ENCODE measurements at regions not wholly inside any gene's neighbourhood (a gene's known extent, or its start where the extent isn't known, plus 50 kb on each side); places are given as distances from the start of the nearest gene placed in this dataset.

DNA sequence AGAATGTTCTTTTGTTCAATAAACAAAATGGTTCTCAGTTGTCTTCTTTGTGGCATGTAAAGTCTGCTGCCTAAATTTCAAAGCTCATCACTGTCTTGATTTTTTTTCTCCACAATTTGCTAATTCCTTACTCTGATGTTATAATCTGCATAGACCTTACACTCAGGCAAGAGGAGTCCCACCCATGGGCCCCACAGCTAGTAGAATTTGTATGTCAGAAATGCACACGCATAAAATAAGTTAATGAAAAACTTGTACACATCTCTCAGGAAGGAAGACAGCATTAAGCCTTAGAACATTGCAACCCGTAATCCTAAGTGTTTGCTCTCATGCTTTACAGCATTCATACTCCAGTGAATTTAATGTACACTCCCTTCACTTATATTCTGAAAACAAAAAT, 280.8 kb downstream of the ATXN7L3B start:
- Histone ChIP-seq H3K4me3 (ENCODE audit: low read length in 3 of 3) (no peak overlapping the region), H3K4me1 (ENCODE audit: control insufficient read depth in 2 of 3, insufficient read depth in 2 of 3, low read depth in 1 of 3, low read length in 3 of 3) (no peaks in the 10 kb centered on the region), H3K36me3 (ENCODE audit: control insufficient read depth in 2 of 3, insufficient read depth in 3 of 3, low read length in 3 of 3) (no peaks in the 10 kb centered on the region), H3K27me3 (ENCODE audit: control insufficient read depth, insufficient read depth, low read length) (no peaks in the 10 kb centered on the region), H3K9ac (ENCODE audit: low read length in 3 of 3) (no peak overlapping the region), H3K27ac (ENCODE audit: low read depth in 2 of 2, low read length in 2 of 2) (no peak overlapping the region), H3K9me3 (ENCODE audit: control insufficient read depth in 2 of 3, insufficient read depth in 1 of 3, low read length in 3 of 3) (no peaks in the 10 kb centered on the region)
- FAIRE-seq: no peak
- peak in 1 of 5 donors; percentile 1 for DNase-seq
- intact Hi-C loops (cut with DNase I): no loop called here
- TF ChIP-seq, protein P1, sequence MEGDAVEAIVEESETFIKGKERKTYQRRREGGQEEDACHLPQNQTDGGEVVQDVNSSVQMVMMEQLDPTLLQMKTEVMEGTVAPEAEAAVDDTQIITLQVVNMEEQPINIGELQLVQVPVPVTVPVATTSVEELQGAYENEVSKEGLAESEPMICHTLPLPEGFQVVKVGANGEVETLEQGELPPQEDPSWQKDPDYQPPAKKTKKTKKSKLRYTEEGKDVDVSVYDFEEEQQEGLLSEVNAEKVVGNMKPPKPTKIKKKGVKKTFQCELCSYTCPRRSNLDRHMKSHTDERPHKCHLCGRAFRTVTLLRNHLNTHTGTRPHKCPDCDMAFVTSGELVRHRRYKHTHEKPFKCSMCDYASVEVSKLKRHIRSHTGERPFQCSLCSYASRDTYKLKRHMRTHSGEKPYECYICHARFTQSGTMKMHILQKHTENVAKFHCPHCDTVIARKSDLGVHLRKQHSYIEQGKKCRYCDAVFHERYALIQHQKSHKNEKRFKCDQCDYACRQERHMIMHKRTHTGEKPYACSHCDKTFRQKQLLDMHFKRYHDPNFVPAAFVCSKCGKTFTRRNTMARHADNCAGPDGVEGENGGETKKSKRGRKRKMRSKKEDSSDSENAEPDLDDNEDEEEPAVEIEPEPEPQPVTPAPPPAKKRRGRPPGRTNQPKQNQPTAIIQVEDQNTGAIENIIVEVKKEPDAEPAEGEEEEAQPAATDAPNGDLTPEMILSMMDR (IDR thresholded peaks at IDR 0.05; ENCODE audit: borderline replicate concordance, extremely low read depth, insufficient read depth): no peak

DNA sequence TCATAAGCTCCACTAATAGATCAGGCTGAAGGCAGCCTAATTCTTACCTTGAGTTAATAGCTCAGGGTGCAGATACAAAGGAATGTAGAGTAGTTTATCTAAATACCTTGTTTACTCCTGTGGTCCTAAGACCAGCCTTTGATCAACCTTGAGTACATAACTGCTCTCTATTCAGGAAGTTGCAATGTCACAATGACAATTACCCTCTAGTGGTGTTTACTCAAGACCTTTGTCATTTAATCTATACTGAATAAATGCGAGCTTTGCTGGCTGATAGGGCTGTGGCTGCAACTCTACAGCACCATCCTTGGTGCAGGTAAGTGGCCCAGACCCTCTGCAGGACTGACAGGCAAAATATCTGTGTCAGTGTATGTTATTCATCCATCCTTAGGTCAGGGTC, 282.7 kb downstream of the ATXN7L3B start:
- no peaks in the 10 kb centered on the region for H3K4me1 ChIP-seq (ENCODE audit: control insufficient read depth in 2 of 3, insufficient read depth in 2 of 3, low read depth in 1 of 3, low read length in 3 of 3)
- no peak for DNase-seq
- intact Hi-C loops (cut with DNase I): no loop called here
- TF ChIP-seq, protein P1 (IDR thresholded peaks at IDR 0.05; ENCODE audit: borderline replicate concordance, extremely low read depth, insufficient read depth): no peak
- no peaks in the 10 kb centered on the region for H3K27me3 ChIP-seq (ENCODE audit: control insufficient read depth, insufficient read depth, low read length)
- no peaks in the 10 kb centered on the region for H3K9me3 ChIP-seq (ENCODE audit: control insufficient read depth in 2 of 3, insufficient read depth in 1 of 3, low read length in 3 of 3)
- no peaks in the 10 kb centered on the region for H3K36me3 ChIP-seq (ENCODE audit: control insufficient read depth in 2 of 3, insufficient read depth in 3 of 3, low read length in 3 of 3)
- H3K4me3 ChIP-seq (ENCODE audit: low read length in 3 of 3): no peak overlapping the region
- H3K9ac ChIP-seq (ENCODE audit: low read length in 3 of 3): no peak overlapping the region
- H3K27ac ChIP-seq (ENCODE audit: low read depth in 2 of 2, low read length in 2 of 2): no peak overlapping the region
- FAIRE-seq: no peak

DNA sequence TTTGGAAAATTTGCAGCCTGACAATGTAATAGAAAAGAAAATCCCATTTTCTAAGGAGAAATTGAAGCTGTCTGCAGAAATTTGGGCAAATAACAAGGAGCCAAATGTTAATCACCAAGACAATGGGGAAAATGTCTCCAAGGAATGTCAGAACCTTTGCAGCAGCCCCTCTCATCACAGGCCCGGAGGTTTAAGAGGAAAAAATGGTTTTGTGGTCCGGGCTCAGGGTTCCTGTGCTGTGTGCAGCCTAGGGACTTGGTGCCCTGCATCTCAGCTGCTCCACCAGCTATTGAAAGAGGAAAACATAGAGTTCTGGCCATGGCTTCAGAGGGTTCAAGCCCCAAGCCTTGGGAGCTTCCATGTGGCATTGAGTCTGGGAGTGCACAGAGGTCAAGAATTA, 298.9 kb downstream of the ATXN7L3B start:
- Histone ChIP-seq H3K4me1 (ENCODE audit: control insufficient read depth in 2 of 3, insufficient read depth in 2 of 3, low read depth in 1 of 3, low read length in 3 of 3) (no peaks in the 10 kb centered on the region), H3K9me3 (ENCODE audit: control insufficient read depth in 2 of 3, insufficient read depth in 1 of 3, low read length in 3 of 3) (no peaks in the 10 kb centered on the region), H3K27me3 (ENCODE audit: control insufficient read depth, insufficient read depth, low read length) (no peaks in the 10 kb centered on the region), H3K36me3 (ENCODE audit: control insufficient read depth in 2 of 3, insufficient read depth in 3 of 3, low read length in 3 of 3) (no peaks in the 10 kb centered on the region), H3K4me3 (ENCODE audit: low read length in 3 of 3) (no peak overlapping the region), H3K9ac (ENCODE audit: low read length in 3 of 3) (no peak overlapping the region), H3K27ac (ENCODE audit: low read depth in 2 of 2, low read length in 2 of 2) (no peak overlapping the region)
- intact Hi-C loops (cut with DNase I): no loop called here
- FAIRE-seq (no peak), DNase-seq (no peak)
- TF ChIP-seq, protein P1 (IDR thresholded peaks at IDR 0.05; ENCODE audit: borderline replicate concordance, extremely low read depth, insufficient read depth): no peak

DNA sequence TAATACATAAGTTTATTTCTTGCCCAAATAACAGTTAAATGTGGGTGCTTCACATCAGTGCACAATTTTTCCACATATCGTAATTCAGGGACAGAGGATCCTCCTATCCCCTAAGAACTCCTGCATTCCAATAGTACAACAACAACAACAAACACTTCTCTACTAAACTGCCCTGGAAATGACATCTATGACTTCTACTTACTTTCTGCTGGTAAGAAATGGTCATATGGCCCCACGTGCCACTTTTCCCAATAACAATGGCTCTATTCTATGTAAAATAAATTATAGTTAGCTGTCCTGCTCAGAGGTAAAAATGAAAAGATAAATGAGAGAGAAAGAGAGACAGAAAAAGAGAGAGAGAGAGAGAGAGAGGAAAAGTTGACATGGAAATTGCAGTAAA, 308.5 kb downstream of the ATXN7L3B start:
- H3K9me3 ChIP-seq (ENCODE audit: control insufficient read depth in 2 of 3, insufficient read depth in 1 of 3, low read length in 3 of 3): no peaks in the 10 kb centered on the region
- DNase-seq: no peak
- no peak overlapping the region for H3K4me3 ChIP-seq (ENCODE audit: low read length in 3 of 3)
- H3K27ac ChIP-seq (ENCODE audit: low read depth in 2 of 2, low read length in 2 of 2): no peak overlapping the region
- no peaks in the 10 kb centered on the region for H3K36me3 ChIP-seq (ENCODE audit: control insufficient read depth in 2 of 3, insufficient read depth in 3 of 3, low read length in 3 of 3)
- H3K4me1 ChIP-seq (ENCODE audit: control insufficient read depth in 2 of 3, insufficient read depth in 2 of 3, low read depth in 1 of 3, low read length in 3 of 3): no peaks in the 10 kb centered on the region
- intact Hi-C loops (cut with DNase I): no loop called here
- no peak overlapping the region for H3K9ac ChIP-seq (ENCODE audit: low read length in 3 of 3)
- FAIRE-seq: no peak
- no peaks in the 10 kb centered on the region for H3K27me3 ChIP-seq (ENCODE audit: control insufficient read depth, insufficient read depth, low read length)
- TF ChIP-seq, protein P1 (IDR thresholded peaks at IDR 0.05; ENCODE audit: borderline replicate concordance, extremely low read depth, insufficient read depth): no peak
